ENCODE measurements at regions not wholly inside any gene's neighbourhood (a gene's known extent, or its start where the extent isn't known, plus 50 kb on each side); places are given as distances from the start of the nearest gene placed in this dataset.

GRCh38 chr2:122145856-122146255, 390.4 kb downstream of the TSN start:
- TF ChIP-seq, protein P1, sequence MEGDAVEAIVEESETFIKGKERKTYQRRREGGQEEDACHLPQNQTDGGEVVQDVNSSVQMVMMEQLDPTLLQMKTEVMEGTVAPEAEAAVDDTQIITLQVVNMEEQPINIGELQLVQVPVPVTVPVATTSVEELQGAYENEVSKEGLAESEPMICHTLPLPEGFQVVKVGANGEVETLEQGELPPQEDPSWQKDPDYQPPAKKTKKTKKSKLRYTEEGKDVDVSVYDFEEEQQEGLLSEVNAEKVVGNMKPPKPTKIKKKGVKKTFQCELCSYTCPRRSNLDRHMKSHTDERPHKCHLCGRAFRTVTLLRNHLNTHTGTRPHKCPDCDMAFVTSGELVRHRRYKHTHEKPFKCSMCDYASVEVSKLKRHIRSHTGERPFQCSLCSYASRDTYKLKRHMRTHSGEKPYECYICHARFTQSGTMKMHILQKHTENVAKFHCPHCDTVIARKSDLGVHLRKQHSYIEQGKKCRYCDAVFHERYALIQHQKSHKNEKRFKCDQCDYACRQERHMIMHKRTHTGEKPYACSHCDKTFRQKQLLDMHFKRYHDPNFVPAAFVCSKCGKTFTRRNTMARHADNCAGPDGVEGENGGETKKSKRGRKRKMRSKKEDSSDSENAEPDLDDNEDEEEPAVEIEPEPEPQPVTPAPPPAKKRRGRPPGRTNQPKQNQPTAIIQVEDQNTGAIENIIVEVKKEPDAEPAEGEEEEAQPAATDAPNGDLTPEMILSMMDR (IDR thresholded peaks at IDR 0.05; ENCODE audit: insufficient read depth, low read length), result no peak
- TF ChIP-seq POLR2AphosphoS5 (IDR thresholded peaks at IDR 0.05; ENCODE audit: low read depth), result no peak
- no peak for TF ChIP-seq REST (IDR thresholded peaks at IDR 0.05; ENCODE audit: insufficient replicate concordance, low read depth)

Data from HL-60 (cell line).